ENCODE measurements at regions not wholly inside any gene's neighbourhood (a gene's known extent, or its start where the extent isn't known, plus 50 kb on each side); places are given as distances from the start of the nearest gene placed in this dataset.

DNA sequence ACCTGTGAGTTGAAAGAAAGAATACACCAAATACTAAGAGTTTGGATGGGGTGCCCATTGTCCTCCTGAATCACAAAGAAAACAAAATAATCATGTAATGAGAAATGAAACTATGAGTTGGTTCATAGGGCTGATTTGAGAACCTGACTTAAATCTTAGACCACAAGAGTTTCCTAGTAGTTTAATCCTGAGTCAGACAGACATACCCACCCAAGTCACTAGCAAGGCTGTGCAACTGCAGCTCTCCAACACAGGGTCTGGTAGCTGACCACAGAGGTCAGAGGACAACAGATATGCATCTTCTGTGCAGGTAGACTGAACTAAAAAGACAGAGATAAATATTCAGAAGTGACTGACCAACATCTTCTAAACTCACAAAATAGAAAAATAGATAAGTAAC is 296.3 kb upstream of the TMCO5A start:
- Mint-ChIP-seq H3K4me3 (ENCODE audit: unreplicated experiment) (no peak overlapping the region), H3K9me3 (ENCODE audit: unreplicated experiment) (peaks cover 14% of the 10 kb centered on the region), H3K27me3 (ENCODE audit: insufficient read depth, unreplicated experiment) (peaks cover 12% of the 10 kb centered on the region), H3K4me1 (ENCODE audit: insufficient read depth, unreplicated experiment) (no peaks in the 10 kb centered on the region), H3K36me3 (ENCODE audit: insufficient read depth, unreplicated experiment) (no peaks in the 10 kb centered on the region), H3K27ac (ENCODE audit: low read depth, unreplicated experiment) (no peak overlapping the region)
- TF ChIP-seq, protein P1, sequence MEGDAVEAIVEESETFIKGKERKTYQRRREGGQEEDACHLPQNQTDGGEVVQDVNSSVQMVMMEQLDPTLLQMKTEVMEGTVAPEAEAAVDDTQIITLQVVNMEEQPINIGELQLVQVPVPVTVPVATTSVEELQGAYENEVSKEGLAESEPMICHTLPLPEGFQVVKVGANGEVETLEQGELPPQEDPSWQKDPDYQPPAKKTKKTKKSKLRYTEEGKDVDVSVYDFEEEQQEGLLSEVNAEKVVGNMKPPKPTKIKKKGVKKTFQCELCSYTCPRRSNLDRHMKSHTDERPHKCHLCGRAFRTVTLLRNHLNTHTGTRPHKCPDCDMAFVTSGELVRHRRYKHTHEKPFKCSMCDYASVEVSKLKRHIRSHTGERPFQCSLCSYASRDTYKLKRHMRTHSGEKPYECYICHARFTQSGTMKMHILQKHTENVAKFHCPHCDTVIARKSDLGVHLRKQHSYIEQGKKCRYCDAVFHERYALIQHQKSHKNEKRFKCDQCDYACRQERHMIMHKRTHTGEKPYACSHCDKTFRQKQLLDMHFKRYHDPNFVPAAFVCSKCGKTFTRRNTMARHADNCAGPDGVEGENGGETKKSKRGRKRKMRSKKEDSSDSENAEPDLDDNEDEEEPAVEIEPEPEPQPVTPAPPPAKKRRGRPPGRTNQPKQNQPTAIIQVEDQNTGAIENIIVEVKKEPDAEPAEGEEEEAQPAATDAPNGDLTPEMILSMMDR (IDR thresholded peaks at IDR 0.05; ENCODE audit: unreplicated experiment) = no peak
- intact Hi-C loops (cut with micrococcal nuclease) = no loop called here
- BruUV-seq (replicated peaks) = no TSS peak
- DNase-seq (ENCODE audit: unreplicated experiment) = no peak
- ChIA-PET POLR2A (no interaction called here), CTCF (interaction anchor here (0.7 kb wide), 1 partner anchor 15 kb away, joined by 3 read pairs; no protein-coding TSS in a partner anchor)

DNA sequence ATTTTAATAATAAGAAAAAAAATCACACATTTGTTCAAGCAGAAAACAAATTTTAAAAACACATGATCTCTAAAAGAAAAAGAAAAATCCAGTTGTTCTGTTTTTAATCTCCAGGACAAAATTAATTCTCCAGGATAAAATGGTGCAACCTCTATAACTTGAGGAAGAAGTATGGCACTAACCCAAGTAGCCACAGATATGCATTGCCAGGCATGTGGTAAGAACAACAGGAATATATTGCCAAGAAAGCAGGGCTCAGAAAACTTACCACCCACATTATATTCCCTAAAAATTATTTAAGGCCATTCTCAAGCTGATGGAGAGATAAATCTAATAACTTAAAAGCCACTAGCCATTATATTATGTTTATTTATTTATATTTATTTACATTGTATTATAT is 295.7 kb upstream of the TMCO5A start:
- ChIA-PET POLR2A (no interaction called here), CTCF (interaction anchor here (0.6 kb wide), 1 partner anchor 186 kb away, joined by 3 read pairs; no protein-coding TSS in a partner anchor)
- no peaks in the 10 kb centered on the region for H3K36me3 Mint-ChIP-seq (ENCODE audit: insufficient read depth, unreplicated experiment)
- no peak overlapping the region for H3K4me3 Mint-ChIP-seq (ENCODE audit: unreplicated experiment)
- H3K4me1 Mint-ChIP-seq (ENCODE audit: insufficient read depth, unreplicated experiment) = no peaks in the 10 kb centered on the region
- no TSS peak for BruUV-seq (replicated peaks)
- TF ChIP-seq, protein P1 (IDR thresholded peaks at IDR 0.05; ENCODE audit: unreplicated experiment) = no peak
- DNase-seq (ENCODE audit: unreplicated experiment) = no peak
- intact Hi-C loops (cut with micrococcal nuclease) = no loop called here
- H3K9me3 Mint-ChIP-seq (ENCODE audit: unreplicated experiment) = peaks cover 14% of the 10 kb centered on the region
- peaks cover 12% of the 10 kb centered on the region for H3K27me3 Mint-ChIP-seq (ENCODE audit: insufficient read depth, unreplicated experiment)
- no peak overlapping the region for H3K27ac Mint-ChIP-seq (ENCODE audit: low read depth, unreplicated experiment)

DNA sequence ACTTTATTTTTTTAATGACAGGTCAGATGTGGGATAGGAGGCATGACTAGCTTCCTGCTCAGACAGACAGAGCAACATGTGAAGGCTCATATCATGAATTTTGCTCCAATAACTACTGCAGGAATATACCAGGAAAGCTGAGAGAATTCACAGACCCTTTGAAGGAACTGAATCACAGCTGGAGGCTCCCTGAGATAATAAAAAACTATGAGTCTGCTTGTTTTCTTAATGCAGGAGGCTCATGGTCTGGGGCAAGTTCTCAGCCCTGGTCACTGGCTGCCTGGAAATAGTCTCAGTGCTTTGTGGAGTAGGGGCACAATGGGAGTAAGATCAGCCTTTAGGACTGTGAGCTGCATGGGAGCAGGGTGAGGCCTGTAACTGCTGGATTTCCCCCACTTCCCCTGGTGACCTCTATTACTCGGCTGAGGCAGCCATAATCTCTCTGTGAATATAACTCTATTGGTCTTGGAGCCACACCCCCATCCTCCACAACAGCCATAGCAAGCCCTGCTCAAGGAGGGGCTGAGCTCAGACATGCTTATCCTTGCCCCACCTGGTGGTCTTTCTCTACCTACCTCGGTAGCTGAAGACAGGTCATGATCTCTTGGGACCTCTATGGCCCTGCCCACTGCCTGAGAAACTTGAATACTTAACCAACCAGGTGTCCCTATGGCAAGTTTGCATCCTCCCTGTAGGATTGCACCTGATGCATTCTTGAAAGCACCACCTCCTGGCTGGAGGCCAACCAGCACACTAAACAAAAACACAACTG is 281.6 kb upstream of the TMCO5A start:
- Mint-ChIP-seq H3K36me3 (ENCODE audit: insufficient read depth, unreplicated experiment) (no peaks in the 10 kb centered on the region), H3K4me3 (ENCODE audit: unreplicated experiment) (no peak overlapping the region), H3K27ac (ENCODE audit: low read depth, unreplicated experiment) (no peak overlapping the region), H3K27me3 (ENCODE audit: insufficient read depth, unreplicated experiment) (no peaks in the 10 kb centered on the region), H3K9me3 (ENCODE audit: unreplicated experiment) (peaks cover 7% of the 10 kb centered on the region), H3K4me1 (ENCODE audit: insufficient read depth, unreplicated experiment) (no peaks in the 10 kb centered on the region)
- no peak for DNase-seq (ENCODE audit: unreplicated experiment)
- ChIA-PET POLR2A (interaction anchor here (0.5 kb wide), 1 partner anchor 30 kb away, joined by 3 read pairs; no protein-coding TSS in a partner anchor), CTCF (no interaction called here)
- intact Hi-C loops (cut with micrococcal nuclease) = no loop called here
- no TSS peak for BruUV-seq (replicated peaks)
- TF ChIP-seq, protein P1 (IDR thresholded peaks at IDR 0.05; ENCODE audit: unreplicated experiment) = no peak

DNA sequence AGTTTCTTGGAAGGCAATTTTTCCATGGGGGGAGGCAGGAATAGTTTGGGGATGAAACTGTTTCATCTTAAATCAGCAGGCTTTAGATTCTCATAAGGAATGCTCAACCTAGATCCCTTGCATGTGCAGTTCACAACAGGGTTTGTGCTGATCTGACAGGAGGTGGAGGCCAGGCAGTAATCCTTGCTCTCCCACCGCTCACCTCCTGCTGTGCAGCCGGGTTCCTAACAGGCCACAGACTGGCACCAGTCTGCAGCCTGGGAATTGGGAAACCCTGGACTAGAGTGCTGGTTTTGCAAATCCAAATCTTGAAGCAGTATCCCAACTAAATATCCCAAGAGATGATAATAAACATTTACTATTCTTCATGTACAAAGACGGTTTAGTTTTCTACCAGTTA is 256.3 kb upstream of the TMCO5A start:
- POLR2A ChIA-PET = no interaction called here
- no TSS peak for BruUV-seq (replicated peaks)
- CTCF ChIA-PET = no interaction called here
- Mint-ChIP-seq H3K27me3 (ENCODE audit: insufficient read depth, unreplicated experiment) (peaks cover 1% of the 10 kb centered on the region), H3K27ac (ENCODE audit: low read depth, unreplicated experiment) (no peak overlapping the region), H3K9me3 (ENCODE audit: unreplicated experiment) (peaks cover under 1% of the 10 kb centered on the region), H3K36me3 (ENCODE audit: insufficient read depth, unreplicated experiment) (no peaks in the 10 kb centered on the region), H3K4me3 (ENCODE audit: unreplicated experiment) (no peak overlapping the region), H3K4me1 (ENCODE audit: insufficient read depth, unreplicated experiment) (no peaks in the 10 kb centered on the region)
- intact Hi-C loops (cut with micrococcal nuclease) = no loop called here
- TF ChIP-seq, protein P1 (IDR thresholded peaks at IDR 0.05; ENCODE audit: unreplicated experiment) = no peak
- DNase-seq (ENCODE audit: unreplicated experiment) = no peak
